Vagina (tissue), 2 donors: ENCODE measurements at regions not wholly inside any gene's neighbourhood (a gene's known extent, or its start where the extent isn't known, plus 50 kb on each side); places are given as distances from the start of the nearest gene placed in this dataset.
A peak's percentile ranks its signal among the peaks of the same experiment; 100 is the strongest.

Experiments
- DNase-seq, 2 donors: peaks; one replicate each; pipeline ENCODE4 v3.0.0-alpha.2; 2017; ENCODE audit errors: extremely low spot score in 2 of 2
- H3K27ac ChIP-seq: fragments of 200-600 bp; sonication (generic); one replicate; pipeline ENCODE4 v1.5.1; 2019
- H3K27me3 ChIP-seq: fragments of 200-600 bp; sonication (generic); one replicate; pipeline ENCODE4 v1.5.1; 2019
- H3K36me3 ChIP-seq, 2 donors: fragments of 200-600 bp; sonication (generic); one replicate each; pipeline ENCODE4 v1.5.1; 2017 to 2019
- H3K4me1 ChIP-seq: fragments of 200-600 bp; sonication (generic); one replicate; pipeline ENCODE4 v1.5.1; 2019
- H3K4me3 ChIP-seq, 2 donors: fragments of 200-600 bp; sonication (generic); 1 replicate in 1 of 2; 2 replicates in 1 of 2; pipeline ENCODE4 v1.5.1; 2016 to 2019
- H3K9me3 ChIP-seq: fragments of 200-600 bp; sonication (generic); one replicate; pipeline ENCODE4 v1.5.1; 2019
- CTCF ChIP-seq, 3 experiments: fragments of 450-650 bp in 2 of 3; fragments of 200-600 bp in 1 of 3; sonication (generic) in 1 of 3; IDR thresholded peaks; one replicate each; pipeline ENCODE4 v1.5.1; 2017 to 2019; ENCODE audit warnings: antibody characterized with exemption in 3 of 3, mild to moderate bottlenecking in 2 of 3, moderate library complexity in 2 of 3
- POLR2A ChIP-seq, 2 donors: fragments of 450-650 bp; IDR thresholded peaks; one replicate each; pipeline ENCODE4 v1.6.1; 2017; ENCODE audit warnings: antibody characterized with exemption in 2 of 2, mild to moderate bottlenecking in 2 of 2, moderate library complexity in 2 of 2
- POLR2AphosphoS5 ChIP-seq, 2 donors: sonication (generic); formaldehyde crosslinking; IDR thresholded peaks; one replicate each; pipeline ENCODE4 v1.9.0; 2017; ENCODE audit warnings: antibody characterized with exemption in 2 of 2, mild to moderate bottlenecking in 2 of 2, low read depth in 1 of 2; ENCODE audit not compliant: insufficient read depth in 1 of 2
- intact Hi-C: fragments of 100-400 bp; cut with DNase I; formaldehyde crosslinking; loops from one replicate; pipeline ENCODE4 v1.15.1; 2023

- no peak overlapping the region for H3K4me3 ChIP-seq
- H3K4me1 ChIP-seq: peaks cover 32% of the 10 kb centered on the region
- no peaks in the 10 kb centered on the region for H3K36me3 ChIP-seq
- H3K27ac ChIP-seq: peak overlapping the region; percentile 34
- TF ChIP-seq POLR2AphosphoS5 (IDR thresholded peaks at IDR 0.05; ENCODE audit: insufficient read depth in 1 of 2, low read depth in 1 of 2): no peak
- TF ChIP-seq CTCF (IDR thresholded peaks at IDR 0.05): no peak
- TF ChIP-seq POLR2A (IDR thresholded peaks at IDR 0.05): no peak
- intact Hi-C loops: no loop called here
- no peak for DNase-seq
- no peaks in the 10 kb centered on the region for H3K9me3 ChIP-seq
- H3K27me3 ChIP-seq: no peaks in the 10 kb centered on the region
These were observed 51.5 kb downstream of the IRAG1 start for GRCh38 chr11:10641912-10642697.

GRCh38 chr11:10641177-10641911 lies 52.2 kb downstream of the IRAG1 start:
- TF ChIP-seq CTCF (IDR thresholded peaks at IDR 0.05): no peak
- Histone ChIP-seq H3K27ac (peak overlapping the region; percentile 70), H3K9me3 (no peaks in the 10 kb centered on the region), H3K4me3 (no peak overlapping the region), H3K4me1 (peaks cover 32% of the 10 kb centered on the region), H3K27me3 (no peaks in the 10 kb centered on the region), H3K36me3 (no peaks in the 10 kb centered on the region)
- intact Hi-C loops: no loop called here
- no peak for DNase-seq

DNA sequence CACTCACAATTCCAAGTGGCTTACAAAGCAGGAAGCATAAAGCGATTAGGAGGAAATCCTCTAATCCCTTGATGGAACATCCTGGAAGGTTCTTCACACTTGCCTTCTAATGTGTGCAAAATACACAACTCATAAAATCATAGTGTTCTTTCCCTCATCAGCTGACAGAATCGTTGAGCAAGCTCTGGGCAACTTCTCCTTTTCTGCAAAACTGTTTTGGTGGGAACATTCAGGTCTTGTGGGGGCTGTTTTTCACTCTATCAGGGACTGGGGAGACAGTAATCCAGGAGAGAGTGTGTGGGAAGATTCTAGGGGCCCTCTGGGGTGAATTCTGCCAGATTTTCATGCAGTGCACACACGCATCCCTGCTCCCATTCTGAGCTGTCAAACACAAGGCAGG lies 53.2 kb downstream of the IRAG1 start:
- Histone ChIP-seq H3K27me3 (no peaks in the 10 kb centered on the region), H3K4me1 (peaks cover 32% of the 10 kb centered on the region), H3K36me3 (no peaks in the 10 kb centered on the region), H3K27ac (peak overlapping the region; percentile 70), H3K9me3 (no peaks in the 10 kb centered on the region), H3K4me3 (no peak overlapping the region)
- peak in 1 of 2 donors; percentile 16 for TF ChIP-seq POLR2AphosphoS5 (IDR thresholded peaks at IDR 0.05; ENCODE audit: insufficient read depth in 1 of 2, low read depth in 1 of 2)
- TF ChIP-seq POLR2A (IDR thresholded peaks at IDR 0.05): no peak
- TF ChIP-seq CTCF (IDR thresholded peaks at IDR 0.05): no peak
- intact Hi-C loops: no loop called here
- DNase-seq: no peak

GRCh38 chr11:10639350-10639749 lies 54.2 kb downstream of the IRAG1 start:
- H3K9me3 ChIP-seq: no peaks in the 10 kb centered on the region
- H3K36me3 ChIP-seq: no peaks in the 10 kb centered on the region
- DNase-seq: no peak
- H3K27me3 ChIP-seq: no peaks in the 10 kb centered on the region
- H3K27ac ChIP-seq: peak overlapping the region; percentile 70
- H3K4me1 ChIP-seq: peaks cover 32% of the 10 kb centered on the region
- intact Hi-C loops: no loop called here
- H3K4me3 ChIP-seq: no peak overlapping the region
- TF ChIP-seq CTCF (IDR thresholded peaks at IDR 0.05): no peak
- no peak for TF ChIP-seq POLR2A (IDR thresholded peaks at IDR 0.05)
- no peak for TF ChIP-seq POLR2AphosphoS5 (IDR thresholded peaks at IDR 0.05; ENCODE audit: insufficient read depth in 1 of 2, low read depth in 1 of 2)
